Testis (tissue), 2 donors: ENCODE measurements at regions not wholly inside any gene's neighbourhood (a gene's known extent, or its start where the extent isn't known, plus 50 kb on each side); places are given as distances from the start of the nearest gene placed in this dataset.

Experiments
- POLR2A ChIP-seq: fragments of 450-650 bp; IDR thresholded peaks from one replicate; pipeline ENCODE4 v1.6.1; 2017; ENCODE audit warnings: antibody characterized with exemption, mild to moderate bottlenecking, moderate library complexity
- TF ChIP-seq, protein P1 (sequence below), 3 experiments: fragments of 450-650 bp in 2 of 3; fragments of 200-600 bp in 1 of 3; sonication (generic) in 1 of 3; IDR thresholded peaks; one replicate each; pipeline ENCODE4 v1.5.1; 2016 to 2019; ENCODE audit warnings: antibody characterized with exemption in 3 of 3, mild to moderate bottlenecking in 2 of 3, moderate library complexity in 1 of 3

GRCh38 chr4:89486042-89486441 is 178.4 kb upstream of the GPRIN3 start:
- no peak for TF ChIP-seq POLR2A
- TF ChIP-seq, protein P1, sequence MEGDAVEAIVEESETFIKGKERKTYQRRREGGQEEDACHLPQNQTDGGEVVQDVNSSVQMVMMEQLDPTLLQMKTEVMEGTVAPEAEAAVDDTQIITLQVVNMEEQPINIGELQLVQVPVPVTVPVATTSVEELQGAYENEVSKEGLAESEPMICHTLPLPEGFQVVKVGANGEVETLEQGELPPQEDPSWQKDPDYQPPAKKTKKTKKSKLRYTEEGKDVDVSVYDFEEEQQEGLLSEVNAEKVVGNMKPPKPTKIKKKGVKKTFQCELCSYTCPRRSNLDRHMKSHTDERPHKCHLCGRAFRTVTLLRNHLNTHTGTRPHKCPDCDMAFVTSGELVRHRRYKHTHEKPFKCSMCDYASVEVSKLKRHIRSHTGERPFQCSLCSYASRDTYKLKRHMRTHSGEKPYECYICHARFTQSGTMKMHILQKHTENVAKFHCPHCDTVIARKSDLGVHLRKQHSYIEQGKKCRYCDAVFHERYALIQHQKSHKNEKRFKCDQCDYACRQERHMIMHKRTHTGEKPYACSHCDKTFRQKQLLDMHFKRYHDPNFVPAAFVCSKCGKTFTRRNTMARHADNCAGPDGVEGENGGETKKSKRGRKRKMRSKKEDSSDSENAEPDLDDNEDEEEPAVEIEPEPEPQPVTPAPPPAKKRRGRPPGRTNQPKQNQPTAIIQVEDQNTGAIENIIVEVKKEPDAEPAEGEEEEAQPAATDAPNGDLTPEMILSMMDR (IDR thresholded peaks at IDR 0.05) = no peak
